ENCODE measurements at regions not wholly inside any gene's neighbourhood (a gene's known extent, or its start where the extent isn't known, plus 50 kb on each side); places are given as distances from the start of the nearest gene placed in this dataset.

GRCh38 chr13:62046512-62046911 lies 630.9 kb upstream of the PCDH20 start:
- Histone ChIP-seq H3K4me1 (ENCODE audit: control insufficient read depth, insufficient read depth, low read length, unreplicated experiment) (no peaks in the 10 kb centered on the region), H2AFZ (ENCODE audit: low read length, unreplicated experiment) (no peak overlapping the region)

GRCh38 chr13:62043600-62043999 lies 628.0 kb upstream of the PCDH20 start:
- Histone ChIP-seq H3K27me3 (ENCODE audit: insufficient read depth, low read length) (no peaks in the 10 kb centered on the region), H3K79me2 (ENCODE audit: control insufficient read depth, insufficient read depth, low read length, unreplicated experiment) (no peaks in the 10 kb centered on the region), H3K36me3 (ENCODE audit: insufficient read depth, low read length) (no peaks in the 10 kb centered on the region), H3K27ac (ENCODE audit: low read depth, low read length) (no peak overlapping the region), H2AFZ (ENCODE audit: low read length, unreplicated experiment) (no peak overlapping the region), H3K4me3 (ENCODE audit: low read depth, low read length) (no peak overlapping the region), H3K4me1 (ENCODE audit: control insufficient read depth, insufficient read depth, low read length, unreplicated experiment) (peaks cover 6% of the 10 kb centered on the region)

More at GRCh38 chr13:62046512-62046911, 630.9 kb upstream of the PCDH20 start:
- H3K27ac ChIP-seq (ENCODE audit: low read depth, low read length) = no peak overlapping the region
- no peaks in the 10 kb centered on the region for H3K36me3 ChIP-seq (ENCODE audit: insufficient read depth, low read length)
- no peaks in the 10 kb centered on the region for H3K27me3 ChIP-seq (ENCODE audit: insufficient read depth, low read length)
- no peak overlapping the region for H3K4me3 ChIP-seq (ENCODE audit: low read depth, low read length)
- H3K79me2 ChIP-seq (ENCODE audit: control insufficient read depth, insufficient read depth, low read length, unreplicated experiment) = no peaks in the 10 kb centered on the region

GRCh38 chr13:62040806-62041205 lies 625.2 kb upstream of the PCDH20 start:
- H2AFZ ChIP-seq (ENCODE audit: low read length, unreplicated experiment) = no peak overlapping the region
- H3K4me3 ChIP-seq (ENCODE audit: low read depth, low read length) = no peak overlapping the region
- H3K79me2 ChIP-seq (ENCODE audit: control insufficient read depth, insufficient read depth, low read length, unreplicated experiment) = no peaks in the 10 kb centered on the region
- H3K36me3 ChIP-seq (ENCODE audit: insufficient read depth, low read length) = no peaks in the 10 kb centered on the region
- H3K27me3 ChIP-seq (ENCODE audit: insufficient read depth, low read length) = no peaks in the 10 kb centered on the region
- no peak overlapping the region for H3K27ac ChIP-seq (ENCODE audit: low read depth, low read length)
- peaks cover 12% of the 10 kb centered on the region for H3K4me1 ChIP-seq (ENCODE audit: control insufficient read depth, insufficient read depth, low read length, unreplicated experiment)

- no peak overlapping the region for H2AFZ ChIP-seq (ENCODE audit: low read length, unreplicated experiment)
- no peak overlapping the region for H3K27ac ChIP-seq (ENCODE audit: low read depth, low read length)
- no peak overlapping the region for H3K4me3 ChIP-seq (ENCODE audit: low read depth, low read length)
- H3K27me3 ChIP-seq (ENCODE audit: insufficient read depth, low read length) = no peaks in the 10 kb centered on the region
- H3K79me2 ChIP-seq (ENCODE audit: control insufficient read depth, insufficient read depth, low read length, unreplicated experiment) = no peaks in the 10 kb centered on the region
- H3K36me3 ChIP-seq (ENCODE audit: insufficient read depth, low read length) = no peaks in the 10 kb centered on the region
- peaks cover 12% of the 10 kb centered on the region for H3K4me1 ChIP-seq (ENCODE audit: control insufficient read depth, insufficient read depth, low read length, unreplicated experiment)
Observed at GRCh38 chr13:62040078-62040477, 624.4 kb upstream of the PCDH20 start.

- Histone ChIP-seq H3K4me1 (ENCODE audit: control insufficient read depth, insufficient read depth, low read length, unreplicated experiment) (peaks cover 12% of the 10 kb centered on the region), H3K4me3 (ENCODE audit: low read depth, low read length) (no peak overlapping the region), H3K79me2 (ENCODE audit: control insufficient read depth, insufficient read depth, low read length, unreplicated experiment) (no peaks in the 10 kb centered on the region), H2AFZ (ENCODE audit: low read length, unreplicated experiment) (no peak overlapping the region), H3K27ac (ENCODE audit: low read depth, low read length) (no peak overlapping the region), H3K27me3 (ENCODE audit: insufficient read depth, low read length) (no peaks in the 10 kb centered on the region), H3K36me3 (ENCODE audit: insufficient read depth, low read length) (no peaks in the 10 kb centered on the region)
Observed at GRCh38 chr13:62038214-62038613, 622.6 kb upstream of the PCDH20 start.

GRCh38 chr13:62035981-62036380 lies 620.3 kb upstream of the PCDH20 start:
- no peak overlapping the region for H2AFZ ChIP-seq (ENCODE audit: low read length, unreplicated experiment)
- H3K27me3 ChIP-seq (ENCODE audit: insufficient read depth, low read length) = no peaks in the 10 kb centered on the region

GRCh38 chr13:62033934-62034333 lies 618.3 kb upstream of the PCDH20 start:
- H3K79me2 ChIP-seq (ENCODE audit: control insufficient read depth, insufficient read depth, low read length, unreplicated experiment) = no peaks in the 10 kb centered on the region
- H3K27me3 ChIP-seq (ENCODE audit: insufficient read depth, low read length) = no peaks in the 10 kb centered on the region
- no peaks in the 10 kb centered on the region for H3K36me3 ChIP-seq (ENCODE audit: insufficient read depth, low read length)
- no peak overlapping the region for H3K4me3 ChIP-seq (ENCODE audit: low read depth, low read length)
- H3K27ac ChIP-seq (ENCODE audit: low read depth, low read length) = no peak overlapping the region
- H3K4me1 ChIP-seq (ENCODE audit: control insufficient read depth, insufficient read depth, low read length, unreplicated experiment) = peaks cover 7% of the 10 kb centered on the region
- no peak overlapping the region for H2AFZ ChIP-seq (ENCODE audit: low read length, unreplicated experiment)

More at GRCh38 chr13:62035981-62036380, 620.3 kb upstream of the PCDH20 start:
- no peak overlapping the region for H3K27ac ChIP-seq (ENCODE audit: low read depth, low read length)
- H3K36me3 ChIP-seq (ENCODE audit: insufficient read depth, low read length) = no peaks in the 10 kb centered on the region
- H3K4me3 ChIP-seq (ENCODE audit: low read depth, low read length) = no peak overlapping the region
- no peaks in the 10 kb centered on the region for H3K79me2 ChIP-seq (ENCODE audit: control insufficient read depth, insufficient read depth, low read length, unreplicated experiment)
- H3K4me1 ChIP-seq (ENCODE audit: control insufficient read depth, insufficient read depth, low read length, unreplicated experiment) = peaks cover 12% of the 10 kb centered on the region

GRCh38 chr13:62022369-62022768 lies 606.7 kb upstream of the PCDH20 start:
- H3K4me3 ChIP-seq (ENCODE audit: low read depth, low read length) = no peak overlapping the region
- H2AFZ ChIP-seq (ENCODE audit: low read length, unreplicated experiment) = no peak overlapping the region
- H3K79me2 ChIP-seq (ENCODE audit: control insufficient read depth, insufficient read depth, low read length, unreplicated experiment) = no peaks in the 10 kb centered on the region
- no peak overlapping the region for H3K27ac ChIP-seq (ENCODE audit: low read depth, low read length)
- H3K27me3 ChIP-seq (ENCODE audit: insufficient read depth, low read length) = no peaks in the 10 kb centered on the region
- H3K36me3 ChIP-seq (ENCODE audit: insufficient read depth, low read length) = no peaks in the 10 kb centered on the region
- H3K4me1 ChIP-seq (ENCODE audit: control insufficient read depth, insufficient read depth, low read length, unreplicated experiment) = no peaks in the 10 kb centered on the region

- Histone ChIP-seq H3K27me3 (ENCODE audit: insufficient read depth, low read length) (no peaks in the 10 kb centered on the region), H3K36me3 (ENCODE audit: insufficient read depth, low read length) (no peaks in the 10 kb centered on the region), H3K27ac (ENCODE audit: low read depth, low read length) (no peak overlapping the region), H3K79me2 (ENCODE audit: control insufficient read depth, insufficient read depth, low read length, unreplicated experiment) (no peaks in the 10 kb centered on the region), H3K4me1 (ENCODE audit: control insufficient read depth, insufficient read depth, low read length, unreplicated experiment) (no peaks in the 10 kb centered on the region), H3K4me3 (ENCODE audit: low read depth, low read length) (no peak overlapping the region), H2AFZ (ENCODE audit: low read length, unreplicated experiment) (no peak overlapping the region)
Observed at GRCh38 chr13:62019858-62020257, 604.2 kb upstream of the PCDH20 start.

GRCh38 chr13:62014299-62014698 lies 598.6 kb upstream of the PCDH20 start:
- Histone ChIP-seq H3K79me2 (ENCODE audit: control insufficient read depth, insufficient read depth, low read length, unreplicated experiment) (no peaks in the 10 kb centered on the region), H3K4me3 (ENCODE audit: low read depth, low read length) (peak overlapping the region; percentile 76), H3K27me3 (ENCODE audit: insufficient read depth, low read length) (no peaks in the 10 kb centered on the region), H2AFZ (ENCODE audit: low read length, unreplicated experiment) (peak overlapping the region; percentile 21), H3K4me1 (ENCODE audit: control insufficient read depth, insufficient read depth, low read length, unreplicated experiment) (no peaks in the 10 kb centered on the region), H3K27ac (ENCODE audit: low read depth, low read length) (no peak overlapping the region), H3K36me3 (ENCODE audit: insufficient read depth, low read length) (no peaks in the 10 kb centered on the region)

GRCh38 chr13:62003452-62003851 lies 587.8 kb upstream of the PCDH20 start:
- Histone ChIP-seq H3K79me2 (ENCODE audit: control insufficient read depth, insufficient read depth, low read length, unreplicated experiment) (no peaks in the 10 kb centered on the region), H3K27ac (ENCODE audit: low read depth, low read length) (no peak overlapping the region), H2AFZ (ENCODE audit: low read length, unreplicated experiment) (no peak overlapping the region), H3K4me1 (ENCODE audit: control insufficient read depth, insufficient read depth, low read length, unreplicated experiment) (no peaks in the 10 kb centered on the region), H3K36me3 (ENCODE audit: insufficient read depth, low read length) (no peaks in the 10 kb centered on the region), H3K27me3 (ENCODE audit: insufficient read depth, low read length) (no peaks in the 10 kb centered on the region), H3K4me3 (ENCODE audit: low read depth, low read length) (no peak overlapping the region)

Data from ACC112 (cell line).